ENCODE measurements at regions not wholly inside any gene's neighbourhood (a gene's known extent, or its start where the extent isn't known, plus 50 kb on each side); places are given as distances from the start of the nearest gene placed in this dataset.

DNA sequence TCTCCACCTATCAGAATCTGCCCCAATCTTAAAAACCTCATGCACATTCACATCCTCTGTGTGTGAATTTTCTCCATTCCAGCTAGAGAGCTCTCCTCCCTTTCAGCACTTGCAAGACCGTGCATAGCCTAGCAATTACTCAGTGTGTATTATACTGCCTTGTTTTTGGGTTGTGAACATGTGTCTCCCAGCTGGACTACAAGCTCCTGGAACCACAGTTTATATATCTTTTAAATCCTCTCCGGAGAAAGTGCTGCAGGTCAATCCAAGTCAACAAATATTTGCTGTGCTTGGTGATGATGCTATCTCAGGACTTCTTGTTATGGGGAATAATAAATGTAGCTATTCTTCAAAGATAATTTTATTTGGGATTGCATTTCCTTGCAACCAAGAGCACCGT lies 58.2 kb upstream of the MEX3C start:
- no peak for TF ChIP-seq CTCF (IDR thresholded peaks at IDR 0.05)
- no peak for TF ChIP-seq POLR2A (IDR thresholded peaks at IDR 0.05)
